WTC11 (cell line): ENCODE measurements at regions not wholly inside any gene's neighbourhood (a gene's known extent, or its start where the extent isn't known, plus 50 kb on each side); places are given as distances from the start of the nearest gene placed in this dataset.

Experiments
- ATAC-seq: fragments of 200-7000 bp; cut with Tn5 transposase; 2 replicates; pipeline ENCODE4 v1.10.0; 2021; ENCODE audit warnings: mild to moderate bottlenecking, moderate library complexity
- CTCF ChIA-PET: fragments of 300-600 bp; sonication (Branson Sonifier 250); formaldehyde crosslinking; loops from one replicate; lab custom pipeline; 2021; ENCODE audit warnings: antibody characterized with exemption; lab: Charles Lee
- POLR2A ChIA-PET: fragments of 350-600 bp; sonication (Branson Sonifier 250); formaldehyde crosslinking; loops from one replicate; lab custom pipeline; 2021; ENCODE audit warnings: antibody characterized with exemption; lab: Charles Lee
- DNase-seq: peaks from one replicate; pipeline ENCODE4 v3.0.0; 2021; ENCODE audit warnings: low spot score
- H3K27ac Mint-ChIP-seq: 2 replicates; pipeline ENCODE4 v1.8.0; 2021; ENCODE audit warnings: mixed read lengths
- H3K27me3 Mint-ChIP-seq: 2 replicates; pipeline ENCODE4 v1.8.0; 2021; ENCODE audit warnings: low read depth, mild to moderate bottlenecking, moderate library complexity, mixed read lengths
- H3K36me3 Mint-ChIP-seq: 2 replicates; pipeline ENCODE4 v1.8.0; 2021; ENCODE audit warnings: mixed read lengths
- H3K4me1 Mint-ChIP-seq: 2 replicates; pipeline ENCODE4 v1.8.0; 2022; ENCODE audit warnings: mixed read lengths
- H3K4me3 Mint-ChIP-seq: 2 replicates; pipeline ENCODE4 v1.8.0; 2021; ENCODE audit warnings: mild to moderate bottlenecking, moderate library complexity, mixed read lengths
- H3K9me3 Mint-ChIP-seq: 2 replicates; pipeline ENCODE4 v1.8.0; 2021; ENCODE audit warnings: mixed read lengths
- CREB1 ChIP-seq: sonication (generic); formaldehyde crosslinking; IDR thresholded peaks from 2 replicates; pipeline ENCODE4 v1.8.0; 2023; ENCODE audit warnings: mild to moderate bottlenecking, missing genetic modification reagents
- CTCF ChIP-seq: fragments of 200-600 bp; IDR thresholded peaks from 2 replicates; pipeline ENCODE4 v1.8.0; 2022; ENCODE audit warnings: antibody characterized with exemption
- ELF4 ChIP-seq: sonication (generic); formaldehyde crosslinking; IDR thresholded peaks from 2 replicates; pipeline ENCODE4 v1.8.1; 2022; ENCODE audit warnings: low read depth, mild to moderate bottlenecking, moderate library complexity, missing genetic modification reagents
- HMGA2 ChIP-seq: fragments of 250-450 bp; sonication (Bioruptor Pico); IDR thresholded peaks from 2 replicates; pipeline ENCODE4 v1.4.0; 2021; ENCODE audit warnings: mild to moderate bottlenecking, moderate library complexity
- HMGXB4 ChIP-seq: sonication (generic); formaldehyde crosslinking; IDR thresholded peaks from 2 replicates; pipeline ENCODE4 v1.8.1; 2023; ENCODE audit warnings: mild to moderate bottlenecking, moderate library complexity, missing genetic modification reagents
- JAZF1 ChIP-seq: fragments of 250-450 bp; sonication (Bioruptor Pico); IDR thresholded peaks from 2 replicates; pipeline ENCODE4 v1.9.0; 2021; ENCODE audit warnings: moderate library complexity, mild to moderate bottlenecking, inconsistent platforms
- SMAD4 ChIP-seq: sonication (generic); formaldehyde crosslinking; IDR thresholded peaks from 2 replicates; pipeline ENCODE4 v1.8.0; 2022; ENCODE audit warnings: mild to moderate bottlenecking, missing genetic modification reagents
- ZNF232 ChIP-seq: sonication (generic); formaldehyde crosslinking; IDR thresholded peaks from 2 replicates; pipeline ENCODE4 v1.8.0; 2022; ENCODE audit warnings: mild to moderate bottlenecking, missing genetic modification reagents
- ZNF317 ChIP-seq: sonication (generic); formaldehyde crosslinking; IDR thresholded peaks from 2 replicates; pipeline ENCODE4 v1.8.1; 2023; ENCODE audit warnings: low read depth, mild to moderate bottlenecking, moderate library complexity, missing genetic modification reagents, borderline replicate concordance
- TF ChIP-seq, protein P1 (sequence below): sonication (generic); formaldehyde crosslinking; IDR thresholded peaks from 2 replicates; pipeline ENCODE4 v1.8.1; 2022; ENCODE audit warnings: mild to moderate bottlenecking, moderate library complexity, missing genetic modification reagents
- TF ChIP-seq, protein P2 (sequence below): sonication (generic); formaldehyde crosslinking; IDR thresholded peaks from 2 replicates; pipeline ENCODE4 v1.8.0; 2022; ENCODE audit warnings: mild to moderate bottlenecking, missing genetic modification reagents
- TF ChIP-seq, protein P3 (sequence below): sonication (generic); formaldehyde crosslinking; IDR thresholded peaks from 2 replicates; pipeline ENCODE4 v1.8.0; 2023; ENCODE audit warnings: mild to moderate bottlenecking, missing genetic modification reagents
- TF ChIP-seq, protein P4 (sequence below): sonication (generic); formaldehyde crosslinking; IDR thresholded peaks from 2 replicates; pipeline ENCODE4 v1.8.1; 2023; ENCODE audit warnings: mild to moderate bottlenecking, missing genetic modification reagents, borderline replicate concordance

- DNase-seq = peak; percentile 47
- POLR2A ChIA-PET = no interaction called here
- TF ChIP-seq HMGXB4 (CRISPR knock-in tag) (no peak), HMGA2 (CRISPR knock-in tag) (no peak), CTCF (no peak), SMAD4 (no peak)
- TF ChIP-seq, protein P1, sequence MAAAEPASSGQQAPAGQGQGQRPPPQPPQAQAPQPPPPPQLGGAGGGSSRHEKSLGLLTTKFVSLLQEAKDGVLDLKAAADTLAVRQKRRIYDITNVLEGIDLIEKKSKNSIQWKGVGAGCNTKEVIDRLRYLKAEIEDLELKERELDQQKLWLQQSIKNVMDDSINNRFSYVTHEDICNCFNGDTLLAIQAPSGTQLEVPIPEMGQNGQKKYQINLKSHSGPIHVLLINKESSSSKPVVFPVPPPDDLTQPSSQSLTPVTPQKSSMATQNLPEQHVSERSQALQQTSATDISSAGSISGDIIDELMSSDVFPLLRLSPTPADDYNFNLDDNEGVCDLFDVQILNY (CRISPR knock-in tag) = no peak
- TF ChIP-seq, protein P2, sequence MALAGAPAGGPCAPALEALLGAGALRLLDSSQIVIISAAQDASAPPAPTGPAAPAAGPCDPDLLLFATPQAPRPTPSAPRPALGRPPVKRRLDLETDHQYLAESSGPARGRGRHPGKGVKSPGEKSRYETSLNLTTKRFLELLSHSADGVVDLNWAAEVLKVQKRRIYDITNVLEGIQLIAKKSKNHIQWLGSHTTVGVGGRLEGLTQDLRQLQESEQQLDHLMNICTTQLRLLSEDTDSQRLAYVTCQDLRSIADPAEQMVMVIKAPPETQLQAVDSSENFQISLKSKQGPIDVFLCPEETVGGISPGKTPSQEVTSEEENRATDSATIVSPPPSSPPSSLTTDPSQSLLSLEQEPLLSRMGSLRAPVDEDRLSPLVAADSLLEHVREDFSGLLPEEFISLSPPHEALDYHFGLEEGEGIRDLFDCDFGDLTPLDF = no peak
- TF ChIP-seq, protein P3, sequence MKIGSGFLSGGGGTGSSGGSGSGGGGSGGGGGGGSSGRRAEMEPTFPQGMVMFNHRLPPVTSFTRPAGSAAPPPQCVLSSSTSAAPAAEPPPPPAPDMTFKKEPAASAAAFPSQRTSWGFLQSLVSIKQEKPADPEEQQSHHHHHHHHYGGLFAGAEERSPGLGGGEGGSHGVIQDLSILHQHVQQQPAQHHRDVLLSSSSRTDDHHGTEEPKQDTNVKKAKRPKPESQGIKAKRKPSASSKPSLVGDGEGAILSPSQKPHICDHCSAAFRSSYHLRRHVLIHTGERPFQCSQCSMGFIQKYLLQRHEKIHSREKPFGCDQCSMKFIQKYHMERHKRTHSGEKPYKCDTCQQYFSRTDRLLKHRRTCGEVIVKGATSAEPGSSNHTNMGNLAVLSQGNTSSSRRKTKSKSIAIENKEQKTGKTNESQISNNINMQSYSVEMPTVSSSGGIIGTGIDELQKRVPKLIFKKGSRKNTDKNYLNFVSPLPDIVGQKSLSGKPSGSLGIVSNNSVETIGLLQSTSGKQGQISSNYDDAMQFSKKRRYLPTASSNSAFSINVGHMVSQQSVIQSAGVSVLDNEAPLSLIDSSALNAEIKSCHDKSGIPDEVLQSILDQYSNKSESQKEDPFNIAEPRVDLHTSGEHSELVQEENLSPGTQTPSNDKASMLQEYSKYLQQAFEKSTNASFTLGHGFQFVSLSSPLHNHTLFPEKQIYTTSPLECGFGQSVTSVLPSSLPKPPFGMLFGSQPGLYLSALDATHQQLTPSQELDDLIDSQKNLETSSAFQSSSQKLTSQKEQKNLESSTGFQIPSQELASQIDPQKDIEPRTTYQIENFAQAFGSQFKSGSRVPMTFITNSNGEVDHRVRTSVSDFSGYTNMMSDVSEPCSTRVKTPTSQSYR = no peak
- TF ChIP-seq, all 79 proteins: peak for 0
- Mint-ChIP-seq H3K27me3 (no peaks in the 10 kb centered on the region), H3K36me3 (peaks cover 24% of the 10 kb centered on the region), H3K4me3 (no peak overlapping the region), H3K9me3 (peaks cover 41% of the 10 kb centered on the region), H3K27ac (peak overlapping the region; percentile 13; the same call in 1 of the 2 replicates), H3K4me1 (peaks cover 13% of the 10 kb centered on the region)
- ATAC-seq = peak; percentile 97
- CTCF ChIA-PET = no interaction called here
Measured at GRCh38 chr3:84066915-84067314, 891.9 kb upstream of the CADM2 start.

GRCh38 chr3:84073664-84074063 is 885.1 kb upstream of the CADM2 start:
- Mint-ChIP-seq H3K36me3 (peaks cover 32% of the 10 kb centered on the region), H3K4me1 (no peaks in the 10 kb centered on the region), H3K27me3 (no peaks in the 10 kb centered on the region), H3K4me3 (no peak overlapping the region), H3K27ac (no peak overlapping the region), H3K9me3 (peaks cover 46% of the 10 kb centered on the region)
- TF ChIP-seq, protein P4, sequence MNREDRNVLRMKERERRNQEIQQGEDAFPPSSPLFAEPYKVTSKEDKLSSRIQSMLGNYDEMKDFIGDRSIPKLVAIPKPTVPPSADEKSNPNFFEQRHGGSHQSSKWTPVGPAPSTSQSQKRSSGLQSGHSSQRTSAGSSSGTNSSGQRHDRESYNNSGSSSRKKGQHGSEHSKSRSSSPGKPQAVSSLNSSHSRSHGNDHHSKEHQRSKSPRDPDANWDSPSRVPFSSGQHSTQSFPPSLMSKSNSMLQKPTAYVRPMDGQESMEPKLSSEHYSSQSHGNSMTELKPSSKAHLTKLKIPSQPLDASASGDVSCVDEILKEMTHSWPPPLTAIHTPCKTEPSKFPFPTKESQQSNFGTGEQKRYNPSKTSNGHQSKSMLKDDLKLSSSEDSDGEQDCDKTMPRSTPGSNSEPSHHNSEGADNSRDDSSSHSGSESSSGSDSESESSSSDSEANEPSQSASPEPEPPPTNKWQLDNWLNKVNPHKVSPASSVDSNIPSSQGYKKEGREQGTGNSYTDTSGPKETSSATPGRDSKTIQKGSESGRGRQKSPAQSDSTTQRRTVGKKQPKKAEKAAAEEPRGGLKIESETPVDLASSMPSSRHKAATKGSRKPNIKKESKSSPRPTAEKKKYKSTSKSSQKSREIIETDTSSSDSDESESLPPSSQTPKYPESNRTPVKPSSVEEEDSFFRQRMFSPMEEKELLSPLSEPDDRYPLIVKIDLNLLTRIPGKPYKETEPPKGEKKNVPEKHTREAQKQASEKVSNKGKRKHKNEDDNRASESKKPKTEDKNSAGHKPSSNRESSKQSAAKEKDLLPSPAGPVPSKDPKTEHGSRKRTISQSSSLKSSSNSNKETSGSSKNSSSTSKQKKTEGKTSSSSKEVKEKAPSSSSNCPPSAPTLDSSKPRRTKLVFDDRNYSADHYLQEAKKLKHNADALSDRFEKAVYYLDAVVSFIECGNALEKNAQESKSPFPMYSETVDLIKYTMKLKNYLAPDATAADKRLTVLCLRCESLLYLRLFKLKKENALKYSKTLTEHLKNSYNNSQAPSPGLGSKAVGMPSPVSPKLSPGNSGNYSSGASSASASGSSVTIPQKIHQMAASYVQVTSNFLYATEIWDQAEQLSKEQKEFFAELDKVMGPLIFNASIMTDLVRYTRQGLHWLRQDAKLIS = no peak
- TF ChIP-seq, protein P3 = no peak
- TF ChIP-seq CREB1 (no peak), ELF4 (no peak), ZNF232 (CRISPR knock-in tag) (no peak), ZNF317 (CRISPR knock-in tag) (no peak), JAZF1 (CRISPR knock-in tag) (no peak)
- TF ChIP-seq, protein P2 = no peak
- ChIA-PET POLR2A (no interaction called here), CTCF (no interaction called here)
- no peak for ATAC-seq
- DNase-seq = no peak
